HG03565 (cell line): ENCODE measurements at regions not wholly inside any gene's neighbourhood (a gene's known extent, or its start where the extent isn't known, plus 50 kb on each side); places are given as distances from the start of the nearest gene placed in this dataset.
"Not testable (repeated sequence)": the region's sequence is repeated elsewhere in the genome, so short reads cannot be mapped to it uniquely, and the experiment has no call there.

Experiments
- ATAC-seq: cut with Tn5 transposase; IDR thresholded peaks from one replicate; pipeline ENCODE4 v1.9.1; 2021; ENCODE audit warnings: mild to moderate bottlenecking, moderate library complexity; ENCODE audit not compliant: unreplicated experiment

DNA sequence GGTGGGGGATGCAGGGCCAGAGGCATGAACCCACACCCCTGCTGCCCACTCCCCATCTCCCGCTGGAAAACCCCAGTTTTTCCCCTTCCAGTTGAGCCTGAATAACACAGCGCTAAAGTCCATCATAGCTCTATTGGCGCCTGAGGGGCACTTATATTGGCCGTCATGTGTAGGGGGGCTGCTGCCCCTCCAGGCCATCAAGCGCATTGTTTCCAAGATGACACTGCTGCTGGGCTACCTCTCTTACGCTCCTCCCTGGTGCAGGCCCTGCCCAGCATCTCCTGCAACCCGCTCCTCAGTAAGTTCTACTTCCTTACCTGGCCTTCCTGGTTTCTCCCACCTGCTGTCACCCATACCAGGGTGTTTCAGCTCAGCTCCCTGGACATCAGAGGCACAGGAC, 205.0 kb upstream of the RPL34 start:
- ATAC-seq: no peak

- ATAC-seq: no peak
These were observed 208.5 kb upstream of the RPL34 start for GRCh38 chr4:108411836-108412235.

DNA sequence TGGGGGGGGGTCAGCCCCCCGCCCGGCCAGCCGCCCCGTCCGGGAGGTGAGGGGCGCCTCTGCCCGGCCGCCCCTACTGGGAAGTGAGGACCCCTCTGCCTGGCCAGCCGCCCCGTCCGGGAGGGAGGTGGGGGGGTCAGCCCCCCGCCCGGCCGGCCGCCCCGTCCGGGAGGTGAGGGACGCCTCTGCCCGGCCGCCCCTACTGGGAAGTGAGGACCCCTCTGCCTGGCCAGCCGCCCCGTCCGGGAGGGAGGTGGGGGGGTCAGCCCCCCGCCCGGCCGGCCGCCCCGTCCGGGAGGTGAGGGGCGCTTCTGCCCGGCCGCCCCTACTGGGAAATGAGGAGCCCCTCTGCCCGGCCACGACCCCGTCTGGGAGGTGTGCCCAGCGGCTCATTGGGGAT, 210.7 kb upstream of the RPL34 start:
- not testable (repeated sequence) for ATAC-seq

- ATAC-seq: no peak
These were observed 214.8 kb upstream of the RPL34 start for GRCh38 chr4:108405586-108405985.

- no peak for ATAC-seq
These were observed 220.1 kb upstream of the RPL34 start for GRCh38 chr4:108400309-108400708.

DNA sequence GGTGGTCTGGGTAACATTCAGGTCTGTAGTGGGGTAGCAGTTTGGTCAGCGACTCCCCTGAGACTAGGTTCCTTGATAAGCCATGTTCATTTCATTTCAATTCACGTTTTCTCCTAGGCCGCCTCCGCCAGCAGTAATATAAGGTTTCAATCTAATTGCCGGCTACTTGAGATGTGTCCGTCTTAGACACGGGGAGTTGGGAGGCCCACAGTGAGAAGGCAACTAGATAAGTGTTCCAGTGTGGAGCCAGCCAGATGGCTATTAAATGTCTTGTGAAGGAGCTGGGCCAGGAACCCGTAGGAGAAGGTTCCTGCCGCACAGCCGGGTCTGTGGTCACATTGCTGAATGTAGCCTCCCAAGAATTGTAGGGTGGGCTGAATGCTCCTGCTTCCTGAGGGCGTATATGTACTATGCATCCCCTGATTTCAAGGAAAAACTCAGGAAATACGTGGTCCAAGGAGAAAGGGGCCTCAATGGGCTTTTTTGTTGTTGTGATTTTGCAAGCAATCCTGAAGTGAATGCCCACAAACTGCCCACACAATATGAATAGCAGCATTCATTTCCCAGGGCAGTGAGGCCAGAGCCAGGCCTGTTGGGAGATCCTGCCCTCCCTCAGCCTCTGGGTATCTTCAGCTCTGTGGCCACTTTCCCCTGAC, 220.6 kb upstream of the RPL34 start:
- ATAC-seq: no peak

- no peak for ATAC-seq
These were observed 221.5 kb upstream of the RPL34 start for GRCh38 chr4:108398836-108399235.

GRCh38 chr4:108398316-108398715, 222.1 kb upstream of the RPL34 start:
- no peak for ATAC-seq

- ATAC-seq: no peak
These were observed 222.5 kb upstream of the RPL34 start for GRCh38 chr4:108397850-108398249.

DNA sequence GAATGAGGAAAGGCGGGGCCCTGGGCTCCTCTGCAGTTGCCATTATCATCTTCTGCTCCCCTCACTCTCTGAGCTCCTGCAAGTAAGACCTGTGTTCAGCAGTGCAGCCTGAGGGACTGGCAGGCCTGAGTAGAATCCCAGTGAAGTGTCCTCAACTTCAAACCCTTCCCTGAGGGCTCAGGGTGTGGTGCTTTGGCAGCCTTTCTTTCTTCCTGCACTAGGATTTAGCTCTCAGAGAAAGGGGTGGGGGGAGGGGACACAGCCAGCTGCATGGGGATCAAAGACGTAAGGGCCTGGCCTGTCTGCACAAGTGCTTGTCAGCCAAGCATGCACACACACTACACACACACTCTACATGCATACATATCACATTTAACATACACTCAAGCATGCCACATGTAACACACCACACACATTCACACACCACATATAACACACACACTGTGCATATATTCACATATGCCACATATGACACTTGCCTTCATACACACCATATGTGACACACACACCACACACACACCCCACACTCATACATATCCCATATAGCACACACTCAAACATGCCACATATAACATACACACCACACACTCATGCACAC, 223.4 kb upstream of the RPL34 start:
- ATAC-seq: no peak

- no peak for ATAC-seq
These were observed 224.6 kb upstream of the RPL34 start for GRCh38 chr4:108395786-108396185.

GRCh38 chr4:108393890-108394472, 225.2 kb upstream of the LEF1 start:
- no peak for ATAC-seq

- no peak for ATAC-seq
These were observed 223.1 kb upstream of the LEF1 start for GRCh38 chr4:108391701-108392455.

DNA sequence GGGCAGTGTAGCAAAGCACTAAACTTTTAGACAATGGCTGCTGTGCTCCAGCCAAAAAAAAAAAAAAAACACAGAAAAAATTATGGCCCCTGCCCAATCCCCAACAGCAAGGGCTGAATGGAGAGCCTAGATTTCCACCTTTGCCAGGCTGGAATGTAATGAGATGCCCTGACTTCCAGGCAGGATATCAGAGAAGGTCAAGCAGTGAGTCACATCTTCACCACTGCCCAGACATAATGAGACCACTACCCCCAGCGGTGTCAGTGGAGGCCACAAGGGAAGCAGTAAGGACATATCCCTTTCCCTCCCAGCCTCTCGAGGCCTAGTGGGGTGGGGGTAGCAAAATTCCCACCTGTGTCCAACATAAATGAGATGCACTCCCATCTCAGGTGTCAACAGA, 216.3 kb upstream of the LEF1 start:
- no peak for ATAC-seq

- no peak for ATAC-seq
These were observed 215.8 kb upstream of the LEF1 start for GRCh38 chr4:108384544-108384943.

- ATAC-seq: no peak
These were observed 214.4 kb upstream of the LEF1 start for GRCh38 chr4:108383157-108383556.

DNA sequence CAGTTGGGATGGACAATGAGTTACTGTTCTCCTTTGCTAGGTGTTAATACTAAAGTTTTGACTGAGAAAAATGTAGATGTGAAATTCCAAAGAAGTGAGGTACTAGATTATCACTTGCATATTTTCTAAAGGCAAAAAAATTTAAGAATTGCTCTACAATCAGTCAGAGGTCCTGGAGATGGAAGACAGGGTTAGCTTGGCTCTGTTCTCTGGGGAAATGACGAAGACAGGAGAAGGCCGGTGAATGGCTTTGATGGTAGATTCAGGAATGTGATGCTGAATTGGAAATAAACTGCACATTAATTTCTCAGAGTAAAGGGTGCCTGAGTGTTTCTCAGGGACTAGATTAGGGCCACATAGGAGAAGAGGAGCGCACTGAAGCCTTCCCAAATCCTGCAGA, 214.0 kb upstream of the LEF1 start:
- no peak for ATAC-seq

DNA sequence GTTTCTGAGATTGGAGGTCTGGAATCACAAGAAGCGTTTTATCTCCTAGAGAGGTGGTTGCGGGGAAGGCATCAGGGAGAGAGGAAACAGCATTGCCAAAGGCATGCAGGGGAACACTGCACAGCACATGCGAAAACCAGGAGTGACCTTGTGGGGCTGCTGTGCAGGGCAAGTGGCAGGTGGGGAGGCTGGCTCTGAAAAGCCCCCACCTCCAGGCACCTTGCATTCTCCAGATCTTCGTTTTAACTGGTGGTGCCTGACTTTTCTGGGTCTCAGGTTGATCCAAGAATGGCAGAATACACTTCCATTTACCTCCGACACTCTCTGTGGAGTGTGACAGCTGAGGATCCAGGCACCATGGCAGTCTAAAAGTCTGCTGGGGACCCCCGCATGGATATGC, 209.4 kb upstream of the LEF1 start:
- no peak for ATAC-seq

DNA sequence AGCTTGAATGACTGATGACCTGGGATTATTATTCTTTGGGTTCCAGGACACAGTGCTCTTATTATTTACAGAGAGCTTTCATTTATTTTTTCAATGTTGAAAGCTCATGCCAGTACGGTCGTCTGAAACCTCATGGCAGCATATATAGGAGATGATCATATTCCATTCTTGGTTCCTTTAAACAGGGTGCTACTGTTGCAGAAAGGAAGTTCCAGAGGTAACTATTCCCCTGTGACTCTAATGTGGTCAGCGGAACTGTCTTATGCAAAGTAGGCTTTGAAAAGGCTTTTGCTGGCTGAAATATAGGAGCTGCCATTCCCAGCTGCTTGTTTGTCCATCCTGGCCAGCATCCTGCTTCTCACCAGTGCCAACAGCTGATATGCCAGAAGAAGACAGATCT, 208.3 kb upstream of the LEF1 start:
- ATAC-seq: no peak

DNA sequence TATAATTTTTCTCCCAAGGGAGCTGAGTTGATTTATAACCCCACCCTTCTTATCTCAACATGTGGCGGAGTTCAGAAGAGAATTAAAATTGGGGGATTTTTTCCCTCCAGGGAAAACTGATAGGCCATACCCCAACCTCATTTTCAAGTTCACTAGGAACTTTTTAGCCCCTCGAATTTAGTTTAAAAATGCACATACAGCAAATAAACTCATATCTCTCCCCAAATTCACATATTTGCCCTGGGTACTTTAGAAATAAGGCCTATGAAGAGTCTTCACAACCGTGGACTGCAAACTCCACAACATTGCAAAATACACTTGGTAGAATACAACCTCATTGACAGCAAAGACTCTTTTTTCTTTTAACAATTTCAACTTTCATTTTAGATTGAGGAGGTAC, 206.7 kb upstream of the LEF1 start:
- no peak for ATAC-seq

DNA sequence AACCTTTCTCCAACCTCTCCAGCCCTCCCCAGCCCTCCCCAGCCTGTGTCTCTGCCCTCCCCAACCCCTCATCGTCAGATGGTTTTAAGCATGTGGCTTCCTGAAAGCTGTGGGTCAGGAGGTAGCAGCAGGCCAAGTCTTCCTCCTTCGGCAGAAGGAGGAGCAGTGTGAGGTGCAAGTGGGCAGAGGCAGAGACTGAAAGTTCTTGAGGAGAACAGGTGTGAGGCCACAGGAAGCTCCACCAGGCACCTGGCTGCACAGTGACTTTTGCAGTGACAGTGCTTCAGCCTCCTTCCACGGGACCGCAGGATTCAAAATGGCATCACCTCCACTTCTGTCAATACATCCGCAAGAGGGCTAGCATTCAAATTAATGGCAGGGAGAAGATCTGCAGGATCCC, 203.9 kb upstream of the LEF1 start:
- no peak for ATAC-seq

GRCh38 chr4:108371282-108371681, 202.6 kb upstream of the LEF1 start:
- no peak for ATAC-seq
